ENCODE measurements at regions not wholly inside any gene's neighbourhood (a gene's known extent, or its start where the extent isn't known, plus 50 kb on each side); places are given as distances from the start of the nearest gene placed in this dataset.

GRCh38 chr4:74628852-74629620 lies 165.3 kb downstream of the BTC start:
- TF ChIP-seq, protein P1, sequence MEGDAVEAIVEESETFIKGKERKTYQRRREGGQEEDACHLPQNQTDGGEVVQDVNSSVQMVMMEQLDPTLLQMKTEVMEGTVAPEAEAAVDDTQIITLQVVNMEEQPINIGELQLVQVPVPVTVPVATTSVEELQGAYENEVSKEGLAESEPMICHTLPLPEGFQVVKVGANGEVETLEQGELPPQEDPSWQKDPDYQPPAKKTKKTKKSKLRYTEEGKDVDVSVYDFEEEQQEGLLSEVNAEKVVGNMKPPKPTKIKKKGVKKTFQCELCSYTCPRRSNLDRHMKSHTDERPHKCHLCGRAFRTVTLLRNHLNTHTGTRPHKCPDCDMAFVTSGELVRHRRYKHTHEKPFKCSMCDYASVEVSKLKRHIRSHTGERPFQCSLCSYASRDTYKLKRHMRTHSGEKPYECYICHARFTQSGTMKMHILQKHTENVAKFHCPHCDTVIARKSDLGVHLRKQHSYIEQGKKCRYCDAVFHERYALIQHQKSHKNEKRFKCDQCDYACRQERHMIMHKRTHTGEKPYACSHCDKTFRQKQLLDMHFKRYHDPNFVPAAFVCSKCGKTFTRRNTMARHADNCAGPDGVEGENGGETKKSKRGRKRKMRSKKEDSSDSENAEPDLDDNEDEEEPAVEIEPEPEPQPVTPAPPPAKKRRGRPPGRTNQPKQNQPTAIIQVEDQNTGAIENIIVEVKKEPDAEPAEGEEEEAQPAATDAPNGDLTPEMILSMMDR (IDR thresholded peaks at IDR 0.05), result no peak
- no peak for TF ChIP-seq POLR2A (IDR thresholded peaks at IDR 0.05)

All from lower leg skin (tissue), 3 donors.